ENCODE measurements at regions not wholly inside any gene's neighbourhood (a gene's known extent, or its start where the extent isn't known, plus 50 kb on each side); places are given as distances from the start of the nearest gene placed in this dataset.

DNA sequence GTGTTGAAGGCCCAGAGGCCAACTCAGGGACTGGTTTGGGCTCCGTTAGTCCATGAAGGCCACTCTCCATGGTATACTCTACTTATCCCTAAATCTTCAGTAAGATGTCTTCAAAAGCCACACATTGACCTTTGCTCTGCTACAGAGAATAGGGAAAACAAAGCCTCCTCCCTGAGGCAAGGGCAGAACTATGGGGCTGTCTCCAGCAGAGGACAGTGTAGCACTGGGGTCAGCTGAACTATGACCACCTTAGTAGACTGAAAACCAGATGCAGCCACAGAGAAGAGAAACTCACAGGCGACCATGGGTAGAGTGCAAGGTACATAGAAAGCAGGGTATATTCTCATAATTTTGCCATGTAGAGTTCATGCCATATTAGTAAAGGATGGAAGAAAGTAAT lies 587.4 kb downstream of the LMO7 start:
- TF ChIP-seq, protein P1, sequence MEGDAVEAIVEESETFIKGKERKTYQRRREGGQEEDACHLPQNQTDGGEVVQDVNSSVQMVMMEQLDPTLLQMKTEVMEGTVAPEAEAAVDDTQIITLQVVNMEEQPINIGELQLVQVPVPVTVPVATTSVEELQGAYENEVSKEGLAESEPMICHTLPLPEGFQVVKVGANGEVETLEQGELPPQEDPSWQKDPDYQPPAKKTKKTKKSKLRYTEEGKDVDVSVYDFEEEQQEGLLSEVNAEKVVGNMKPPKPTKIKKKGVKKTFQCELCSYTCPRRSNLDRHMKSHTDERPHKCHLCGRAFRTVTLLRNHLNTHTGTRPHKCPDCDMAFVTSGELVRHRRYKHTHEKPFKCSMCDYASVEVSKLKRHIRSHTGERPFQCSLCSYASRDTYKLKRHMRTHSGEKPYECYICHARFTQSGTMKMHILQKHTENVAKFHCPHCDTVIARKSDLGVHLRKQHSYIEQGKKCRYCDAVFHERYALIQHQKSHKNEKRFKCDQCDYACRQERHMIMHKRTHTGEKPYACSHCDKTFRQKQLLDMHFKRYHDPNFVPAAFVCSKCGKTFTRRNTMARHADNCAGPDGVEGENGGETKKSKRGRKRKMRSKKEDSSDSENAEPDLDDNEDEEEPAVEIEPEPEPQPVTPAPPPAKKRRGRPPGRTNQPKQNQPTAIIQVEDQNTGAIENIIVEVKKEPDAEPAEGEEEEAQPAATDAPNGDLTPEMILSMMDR (conservative IDR thresholded peaks at IDR 0.05; ENCODE audit: low read depth, low read length), result peak; percentile 37
- no peak overlapping the region for H3K4me3 ChIP-seq (ENCODE audit: low read depth, low read length)
- DNase-seq (ENCODE audit: low read depth), result no peak

DNA sequence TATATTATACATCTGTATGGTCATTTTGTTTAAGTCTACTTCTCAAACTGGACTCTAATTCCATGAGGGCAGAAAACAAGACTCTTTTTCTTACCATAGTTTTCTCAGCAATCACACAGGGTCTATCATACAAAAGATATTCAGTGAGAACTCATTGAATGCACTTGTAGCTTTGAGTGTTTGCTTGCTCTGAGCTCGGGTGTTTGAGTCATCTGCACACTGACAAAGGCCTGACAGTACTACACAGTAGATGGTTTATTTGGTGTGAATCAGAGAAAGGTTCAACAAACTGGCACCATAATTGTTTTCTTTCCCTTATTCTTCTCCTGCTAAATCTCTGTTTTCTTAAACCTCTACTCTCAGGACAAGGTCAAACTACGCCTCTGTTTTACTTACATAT lies 586.4 kb downstream of the LMO7 start:
- no peak overlapping the region for H3K4me3 ChIP-seq (ENCODE audit: low read depth, low read length)

DNA sequence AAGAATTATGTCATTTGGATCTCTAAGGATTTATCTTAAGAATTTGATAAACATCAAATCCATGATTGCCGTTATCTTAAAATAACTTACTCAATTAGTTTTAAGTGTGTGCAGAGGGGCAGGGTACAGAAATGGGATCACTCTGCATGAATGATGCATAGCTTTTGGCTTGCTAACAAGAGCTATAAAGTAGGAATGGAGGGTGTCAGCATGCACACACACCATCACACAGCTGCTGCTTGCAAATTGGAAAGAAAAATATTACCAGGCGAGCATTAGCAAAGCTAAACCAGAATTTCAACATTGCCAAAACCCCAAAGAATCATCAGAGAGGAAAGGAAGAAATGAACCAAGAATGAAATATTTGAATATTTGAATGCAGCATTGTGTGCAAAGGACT lies 580.6 kb downstream of the LMO7 start:
- TF ChIP-seq, protein P1 (conservative IDR thresholded peaks at IDR 0.05; ENCODE audit: low read depth, low read length), result no peak
- DNase-seq (ENCODE audit: low read depth), result no peak
- no peak overlapping the region for H3K4me3 ChIP-seq (ENCODE audit: low read depth, low read length)

More for the DNA sequence above, 586.4 kb downstream of the LMO7 start:
- TF ChIP-seq, protein P1 (conservative IDR thresholded peaks at IDR 0.05; ENCODE audit: low read depth, low read length), result no peak
- no peak for DNase-seq (ENCODE audit: low read depth)

DNA sequence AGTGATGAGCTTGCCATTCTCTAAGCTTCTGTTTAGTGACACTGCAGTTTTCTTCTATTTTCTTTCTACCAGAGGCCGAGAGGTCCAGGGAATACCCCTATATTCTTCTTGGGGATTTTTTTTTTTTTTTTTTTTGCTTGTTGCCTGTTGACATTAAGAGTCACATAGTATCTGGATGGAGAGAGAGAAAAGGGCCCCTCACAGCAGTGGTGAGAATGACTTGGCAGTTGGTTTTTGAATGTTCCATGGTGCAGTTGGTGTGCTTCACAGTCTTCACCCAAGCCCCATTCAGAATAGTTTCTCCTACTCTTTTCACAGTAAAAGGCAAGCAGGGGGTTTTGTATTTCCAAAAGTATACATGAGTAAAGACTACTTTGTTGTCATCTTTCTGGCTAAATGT lies 577.9 kb downstream of the LMO7 start:
- no peak overlapping the region for H3K4me3 ChIP-seq (ENCODE audit: low read depth, low read length)
- TF ChIP-seq, protein P1 (conservative IDR thresholded peaks at IDR 0.05; ENCODE audit: low read depth, low read length), result no peak
- DNase-seq (ENCODE audit: low read depth), result no peak

DNA sequence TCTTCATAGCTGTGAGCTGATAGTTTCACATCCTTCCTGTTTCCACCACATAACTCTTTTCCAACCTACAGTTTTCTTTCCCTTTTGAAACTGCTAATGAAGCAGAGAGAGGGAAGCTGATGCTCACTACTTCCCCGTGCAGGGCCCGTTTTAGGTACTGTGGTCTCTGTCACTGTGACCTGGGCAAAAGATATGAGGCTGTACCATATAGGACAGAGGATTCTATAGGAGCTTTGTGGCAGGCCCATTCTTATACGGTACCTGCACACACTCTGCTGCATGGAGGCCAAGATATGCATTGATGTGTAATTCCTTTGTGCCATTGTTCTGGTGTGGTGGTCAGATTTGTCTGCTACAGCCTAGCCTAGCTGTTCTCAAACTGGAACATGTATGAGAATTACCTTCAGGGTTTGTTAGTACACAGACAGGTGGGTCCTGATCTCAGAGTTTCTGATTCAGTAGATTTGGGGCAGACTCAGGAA lies 577.3 kb downstream of the LMO7 start:
- TF ChIP-seq, protein P1 (conservative IDR thresholded peaks at IDR 0.05; ENCODE audit: low read depth, low read length), result no peak
- DNase-seq (ENCODE audit: low read depth), result no peak
- no peak overlapping the region for H3K4me3 ChIP-seq (ENCODE audit: low read depth, low read length)

DNA sequence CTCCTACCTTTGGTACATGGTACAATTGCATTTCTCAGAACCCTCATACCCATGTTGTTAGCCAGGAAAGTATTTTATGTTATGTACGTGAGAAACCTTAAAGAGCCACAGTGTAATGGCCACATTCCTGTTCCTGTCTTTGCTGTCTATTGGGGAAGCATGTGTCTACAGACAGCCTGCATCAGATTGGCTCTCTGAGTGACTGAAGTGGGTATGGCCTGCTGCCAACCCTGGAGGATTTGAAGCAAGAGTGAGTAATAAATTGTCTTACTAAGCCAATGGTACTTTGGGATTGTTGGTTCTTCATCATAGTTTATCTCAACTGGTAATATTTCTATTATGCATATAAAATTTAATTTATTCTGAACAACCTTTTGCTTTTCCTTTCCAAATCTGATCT lies 574.1 kb downstream of the LMO7 start:
- no peak overlapping the region for H3K4me3 ChIP-seq (ENCODE audit: low read depth, low read length)
- DNase-seq (ENCODE audit: low read depth), result peak; percentile 9
- TF ChIP-seq, protein P1 (conservative IDR thresholded peaks at IDR 0.05; ENCODE audit: low read depth, low read length), result no peak

DNA sequence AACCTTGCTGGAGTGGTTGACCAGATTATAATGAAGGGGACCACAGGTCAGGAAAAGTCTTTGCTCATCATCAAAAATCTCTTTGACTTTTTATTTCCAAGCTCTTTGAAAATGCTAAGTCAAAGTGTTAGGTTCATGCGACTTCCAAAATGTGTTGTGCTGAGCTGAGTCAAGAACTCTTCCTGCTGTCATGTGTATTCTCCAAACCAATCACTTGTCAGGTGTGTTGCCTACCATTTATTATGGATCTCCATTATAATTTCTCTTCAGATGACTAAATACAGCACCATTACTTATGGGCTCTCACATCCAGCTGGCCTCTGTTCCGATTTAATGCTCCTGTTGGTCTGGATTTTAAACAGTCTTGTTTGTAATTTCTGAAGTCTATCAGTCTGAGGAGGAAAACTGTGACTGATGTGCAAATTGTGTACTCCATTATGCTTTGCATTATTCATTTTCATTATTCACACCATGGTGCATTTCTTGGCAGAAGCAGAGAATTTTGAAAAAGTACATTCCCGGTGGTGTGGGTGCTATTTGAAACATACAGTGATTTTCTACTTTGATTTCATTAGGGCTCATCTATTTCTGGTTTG lies 562.5 kb downstream of the LMO7 start:
- no peak overlapping the region for H3K4me3 ChIP-seq (ENCODE audit: low read depth, low read length)
- TF ChIP-seq, protein P1 (conservative IDR thresholded peaks at IDR 0.05; ENCODE audit: low read depth, low read length), result no peak
- no peak for DNase-seq (ENCODE audit: low read depth)
